DLD1 (cell line): ENCODE measurements at regions not wholly inside any gene's neighbourhood (a gene's known extent, or its start where the extent isn't known, plus 50 kb on each side); places are given as distances from the start of the nearest gene placed in this dataset.
"Not testable (repeated sequence)": the region's sequence is repeated elsewhere in the genome, so short reads cannot be mapped to it uniquely, and the experiment has no call there.

Source experiments
- in situ Hi-C: cut with HindIII; loops from 2 replicates; pipeline ENCODE4 v1.10.0; 2017; ENCODE audit warnings: low sequenced_read_pairs

GRCh38 chr6:134537765-134538164 is 219.9 kb upstream of the SGK1 start:
- in situ Hi-C loops, result not testable (repeated sequence)

GRCh38 chr6:134537146-134537555 is 219.2 kb upstream of the SGK1 start:
- in situ Hi-C loops, result no loop called here

- in situ Hi-C loops, result no loop called here
Observed at GRCh38 chr6:134535831-134536230, 217.9 kb upstream of the SGK1 start.

GRCh38 chr6:134534708-134535149 is 216.8 kb upstream of the SGK1 start:
- in situ Hi-C loops, result no loop called here

- in situ Hi-C loops, result no loop called here
Observed at GRCh38 chr6:134533991-134534390, 216.1 kb upstream of the SGK1 start.

- in situ Hi-C loops, result no loop called here
Observed at GRCh38 chr6:134532694-134533624, 215.0 kb upstream of the SGK1 start.

- in situ Hi-C loops, result no loop called here
Observed at GRCh38 chr6:134531611-134532010, 213.7 kb upstream of the SGK1 start.

GRCh38 chr6:134531188-134531551 is 213.3 kb upstream of the SGK1 start:
- in situ Hi-C loops, result no loop called here

- in situ Hi-C loops, result no loop called here
Observed at GRCh38 chr6:134529921-134530320, 212.0 kb upstream of the SGK1 start.

- in situ Hi-C loops, result no loop called here
Observed at GRCh38 chr6:134529305-134529704, 211.4 kb upstream of the SGK1 start.

- in situ Hi-C loops, result no loop called here
Observed at GRCh38 chr6:134527108-134527787, 209.3 kb upstream of the SGK1 start.

- in situ Hi-C loops, result no loop called here
Observed at GRCh38 chr6:134525190-134525868, 207.4 kb upstream of the SGK1 start.

GRCh38 chr6:134523903-134524650 is 206.2 kb upstream of the SGK1 start:
- in situ Hi-C loops, result no loop called here

- in situ Hi-C loops, result no loop called here
Observed at GRCh38 chr6:134523051-134523450, 205.1 kb upstream of the SGK1 start.

GRCh38 chr6:134521116-134521501 is 203.2 kb upstream of the SGK1 start:
- in situ Hi-C loops, result no loop called here

- in situ Hi-C loops, result no loop called here
Observed at GRCh38 chr6:134520181-134521115, 202.5 kb upstream of the SGK1 start.

- in situ Hi-C loops, result no loop called here
Observed at GRCh38 chr6:134519465-134519864, 201.6 kb upstream of the SGK1 start.

GRCh38 chr6:134517868-134518267 is 200.0 kb upstream of the SGK1 start:
- in situ Hi-C loops, result no loop called here

- in situ Hi-C loops, result no loop called here
Observed at GRCh38 chr6:134517145-134517658, 199.3 kb upstream of the SGK1 start.

- in situ Hi-C loops, result no loop called here
Observed at GRCh38 chr6:134516582-134516981, 198.7 kb upstream of the SGK1 start.
